ENCODE measurements at regions not wholly inside any gene's neighbourhood (a gene's known extent, or its start where the extent isn't known, plus 50 kb on each side); places are given as distances from the start of the nearest gene placed in this dataset.

- H4K5ac ChIP-seq (ENCODE audit: insufficient read length, low read depth, low read length), result no peak overlapping the region
- H3K27ac ChIP-seq (ENCODE audit: insufficient read length, low read depth, low read length), result no peak overlapping the region
- H3K4me2 ChIP-seq (ENCODE audit: insufficient read depth, insufficient read length, low read length), result no peak overlapping the region
- H3K27me3 Mint-ChIP-seq (ENCODE audit: low read depth), result no peaks in the 10 kb centered on the region
- no peak overlapping the region for H3T11ph ChIP-seq (ENCODE audit: low read length)
- H3K36me3 Mint-ChIP-seq (ENCODE audit: insufficient read depth in 1 of 3, low read depth in 3 of 3), result no peaks in the 10 kb centered on the region
- no peak overlapping the region for H3K27ac Mint-ChIP-seq
- H2AK5ac ChIP-seq (ENCODE audit: insufficient read length, low read length), result no peak overlapping the region
- no peak overlapping the region for H3K56ac ChIP-seq (ENCODE audit: insufficient read length, low read depth, low read length)
- no peaks in the 10 kb centered on the region for H3K9me3 Mint-ChIP-seq
- H3K9ac ChIP-seq (ENCODE audit: extremely low read depth, insufficient read length, low read length), result no peak overlapping the region
- no peak overlapping the region for H2AFZ ChIP-seq (ENCODE audit: low read length)
- no peak overlapping the region for H2BK5ac ChIP-seq (ENCODE audit: insufficient read length, low read length)
- H3K4me1 Mint-ChIP-seq, result no peaks in the 10 kb centered on the region
- H3K27me3 ChIP-seq (ENCODE audit: insufficient read depth, low read length), result no peaks in the 10 kb centered on the region
- H2BK12ac ChIP-seq (ENCODE audit: insufficient read length, low read depth, low read length), result no peak overlapping the region
- TF ChIP-seq, protein P1, sequence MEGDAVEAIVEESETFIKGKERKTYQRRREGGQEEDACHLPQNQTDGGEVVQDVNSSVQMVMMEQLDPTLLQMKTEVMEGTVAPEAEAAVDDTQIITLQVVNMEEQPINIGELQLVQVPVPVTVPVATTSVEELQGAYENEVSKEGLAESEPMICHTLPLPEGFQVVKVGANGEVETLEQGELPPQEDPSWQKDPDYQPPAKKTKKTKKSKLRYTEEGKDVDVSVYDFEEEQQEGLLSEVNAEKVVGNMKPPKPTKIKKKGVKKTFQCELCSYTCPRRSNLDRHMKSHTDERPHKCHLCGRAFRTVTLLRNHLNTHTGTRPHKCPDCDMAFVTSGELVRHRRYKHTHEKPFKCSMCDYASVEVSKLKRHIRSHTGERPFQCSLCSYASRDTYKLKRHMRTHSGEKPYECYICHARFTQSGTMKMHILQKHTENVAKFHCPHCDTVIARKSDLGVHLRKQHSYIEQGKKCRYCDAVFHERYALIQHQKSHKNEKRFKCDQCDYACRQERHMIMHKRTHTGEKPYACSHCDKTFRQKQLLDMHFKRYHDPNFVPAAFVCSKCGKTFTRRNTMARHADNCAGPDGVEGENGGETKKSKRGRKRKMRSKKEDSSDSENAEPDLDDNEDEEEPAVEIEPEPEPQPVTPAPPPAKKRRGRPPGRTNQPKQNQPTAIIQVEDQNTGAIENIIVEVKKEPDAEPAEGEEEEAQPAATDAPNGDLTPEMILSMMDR (conservative IDR thresholded peaks at IDR 0.05), result no peak
- no peak overlapping the region for H4K91ac ChIP-seq (ENCODE audit: insufficient read length, low read depth, low read length)
- no peaks in the 10 kb centered on the region for H3K4me1 ChIP-seq (ENCODE audit: insufficient read depth, low read length)
- H3K23me2 ChIP-seq (ENCODE audit: insufficient read length, low read depth, low read length, poor library complexity, severe bottlenecking), result no peaks in the 10 kb centered on the region
- H4K8ac ChIP-seq (replicated peaks; ENCODE audit: insufficient read length, low read depth, low read length), result no peak overlapping the region
- H3K9me3 ChIP-seq (ENCODE audit: control insufficient read depth, low read depth, low read length), result no peaks in the 10 kb centered on the region
- no peak overlapping the region for H3K23ac ChIP-seq (ENCODE audit: insufficient read length, low read depth, low read length)
- no peaks in the 10 kb centered on the region for H4K20me1 ChIP-seq (ENCODE audit: control insufficient read depth, insufficient read depth, insufficient read length)
- H3K4me3 Mint-ChIP-seq, result no peak overlapping the region
- no peaks in the 10 kb centered on the region for H3K79me1 ChIP-seq (ENCODE audit: insufficient read depth, low read depth, low read length, poor library complexity, severe bottlenecking)
- no peak overlapping the region for H2BK20ac ChIP-seq (ENCODE audit: low read depth, low read length, poor library complexity, severe bottlenecking)
- H3K14ac ChIP-seq (ENCODE audit: insufficient read depth, low read length), result no peak overlapping the region
- H2BK15ac ChIP-seq (ENCODE audit: low read depth, low read length), result no peak overlapping the region
- no peaks in the 10 kb centered on the region for H3K79me2 ChIP-seq (ENCODE audit: insufficient read depth, low read length)
- H3K18ac ChIP-seq (ENCODE audit: insufficient read length, low read depth, low read length), result no peak overlapping the region
- H2BK120ac ChIP-seq (ENCODE audit: low read depth, low read length, poor library complexity, severe bottlenecking), result no peak overlapping the region
- H3K4ac ChIP-seq (ENCODE audit: low read depth, low read length), result no peak overlapping the region
- no CpG with 5 or more reads among the region's 1 CpG for WGBS (ENCODE audit: extremely low coverage, insufficient read length, low lambda C conversion rate)
- no peak for DNase-seq
These were observed 349.7 kb upstream of the FAR2 start for GRCh38 chr12:28799348-28799747.

Data from H9 (cell line).